ENCODE measurements at regions not wholly inside any gene's neighbourhood (a gene's known extent, or its start where the extent isn't known, plus 50 kb on each side); places are given as distances from the start of the nearest gene placed in this dataset.
"Not testable (repeated sequence)": the region's sequence is repeated elsewhere in the genome, so short reads cannot be mapped to it uniquely, and the experiment has no call there.

DNA sequence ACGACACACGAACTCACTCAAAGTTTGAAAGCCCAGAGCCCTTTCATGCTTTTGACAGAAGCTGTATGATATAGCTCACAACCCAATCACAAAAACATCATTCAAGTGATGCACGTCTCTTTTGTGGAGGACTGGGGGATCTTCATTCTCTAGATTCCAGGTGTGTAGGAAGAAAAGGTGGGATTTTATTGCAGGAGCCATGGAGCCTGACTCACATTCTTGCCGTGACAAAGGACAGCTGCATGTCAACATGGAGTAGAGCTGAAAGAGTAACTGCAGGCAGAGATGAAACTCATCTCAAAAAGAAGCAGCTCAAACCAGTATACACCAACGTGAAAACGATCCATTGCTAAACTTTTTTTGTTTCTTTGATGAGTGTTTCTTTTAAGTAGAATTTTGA, 50.9 kb upstream of the PDE1A start:
- no peak for DNase-seq

- DNase-seq: no peak
Observed at GRCh38 chr2:182481676-182482075, 54.8 kb upstream of the PDE1A start.

GRCh38 chr2:182482511-182482910, 55.7 kb upstream of the PDE1A start:
- DNase-seq: no peak

DNA sequence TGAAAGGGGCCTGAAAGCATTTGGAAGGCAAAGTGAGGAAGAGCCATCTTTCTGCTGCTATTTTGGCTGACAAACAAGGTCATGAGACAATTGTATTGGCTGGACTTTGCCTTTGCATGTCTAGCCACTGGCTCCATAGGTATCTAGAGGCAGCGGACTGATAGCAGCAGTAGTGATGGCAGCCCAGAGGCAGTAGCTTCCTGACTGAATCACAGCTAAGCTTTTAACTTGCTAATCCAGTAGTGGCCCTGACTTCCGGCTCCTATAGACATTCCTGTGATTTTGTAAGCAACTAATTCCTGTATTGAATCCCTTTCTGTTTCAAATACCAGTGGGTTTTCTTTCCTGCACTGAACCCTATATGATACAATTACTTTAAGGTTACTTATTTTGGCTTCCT, 69.8 kb upstream of the PDE1A start:
- no peak for DNase-seq

- DNase-seq: no peak
Observed at GRCh38 chr2:182499706-182500470, 73.1 kb upstream of the PDE1A start.

DNA sequence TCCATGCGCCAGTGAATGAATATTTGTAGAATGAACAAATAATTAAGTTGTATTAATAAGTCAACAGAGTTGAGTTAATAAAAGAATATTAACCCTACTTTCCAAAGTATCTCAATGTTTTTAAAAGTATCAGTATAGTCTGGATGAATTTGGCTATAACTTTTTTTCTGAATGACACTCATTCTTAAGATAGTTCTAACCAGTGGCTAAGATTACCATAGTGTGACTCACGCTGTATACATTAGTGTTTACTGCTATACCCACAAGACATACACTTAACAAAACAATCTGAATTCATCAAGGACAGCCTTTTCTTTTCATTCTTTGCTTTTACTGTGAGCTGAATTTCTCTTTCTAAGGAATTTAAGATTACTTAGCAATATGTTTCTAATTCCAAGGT, 77.0 kb upstream of the PDE1A start:
- DNase-seq: no peak

DNA sequence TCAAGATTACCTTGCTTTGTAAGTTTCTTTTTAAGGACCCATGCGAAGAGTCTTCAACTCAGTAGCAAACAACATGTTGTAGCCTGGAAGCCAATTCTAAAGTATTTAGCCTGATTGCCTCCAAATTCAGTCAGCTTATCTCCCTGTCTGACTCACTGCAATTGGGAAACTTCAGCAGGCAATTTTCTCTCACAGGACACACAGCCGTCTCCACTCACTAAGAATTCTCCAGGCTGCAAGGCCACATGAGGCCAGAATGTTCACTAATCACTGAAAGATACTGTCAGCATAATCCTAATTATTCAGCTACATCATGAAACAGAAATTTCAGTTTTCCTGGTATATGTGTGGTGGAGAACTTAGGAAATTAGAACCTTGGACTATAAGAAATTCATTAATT, 78.1 kb upstream of the PDE1A start:
- DNase-seq: no peak

GRCh38 chr2:182506606-182507005, 79.8 kb upstream of the PDE1A start:
- no peak for DNase-seq

DNA sequence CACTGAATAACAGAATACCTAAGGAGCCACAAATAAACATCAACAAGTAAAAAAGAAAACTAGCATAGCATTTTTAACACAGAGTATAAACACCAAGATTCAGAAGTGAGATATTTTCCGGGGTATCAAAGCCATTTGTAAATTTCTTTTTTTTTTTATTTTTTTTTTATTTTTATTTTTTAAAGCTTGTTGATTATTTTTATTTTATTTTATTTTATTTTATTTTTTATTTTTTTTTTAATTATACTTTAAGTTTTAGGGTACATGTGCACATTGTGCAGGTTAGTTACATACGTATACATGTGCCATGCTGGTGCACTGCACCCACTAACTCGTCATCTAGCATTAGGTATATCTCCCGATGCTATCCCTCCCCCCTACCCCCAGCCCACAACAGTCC, 81.7 kb upstream of the PDE1A start:
- not testable (repeated sequence) for DNase-seq

- DNase-seq: no peak
Observed at GRCh38 chr2:182509216-182509615, 82.4 kb upstream of the PDE1A start.

GRCh38 chr2:182521453-182522404, 94.9 kb upstream of the PDE1A start:
- no peak for DNase-seq

GRCh38 chr2:182522405-182522896, 95.6 kb upstream of the PDE1A start:
- DNase-seq: no peak

DNA sequence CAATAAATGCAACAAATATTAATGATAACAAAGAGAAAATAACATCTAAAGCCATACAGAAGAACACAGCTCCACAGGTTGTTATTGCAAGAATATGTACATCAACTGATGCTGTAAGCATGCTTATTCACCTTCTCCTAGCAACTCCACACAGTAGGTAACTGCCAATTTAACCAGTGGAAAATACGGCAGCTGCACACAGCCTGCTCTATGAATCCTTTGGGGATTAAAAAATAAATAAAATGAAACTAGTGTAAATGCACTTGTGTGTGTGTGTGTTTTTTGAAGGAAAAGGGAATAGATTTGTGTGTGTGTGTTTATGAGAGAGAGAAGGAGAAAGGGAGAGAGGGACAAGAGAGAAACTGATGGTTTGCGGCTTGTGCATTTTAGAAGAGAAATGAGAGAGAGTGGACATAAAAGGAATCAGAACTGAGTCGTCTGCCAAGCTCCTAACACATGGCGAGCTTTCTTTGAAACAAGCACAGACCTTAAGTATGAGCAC, 96.2 kb upstream of the PDE1A start:
- DNase-seq: no peak

DNA sequence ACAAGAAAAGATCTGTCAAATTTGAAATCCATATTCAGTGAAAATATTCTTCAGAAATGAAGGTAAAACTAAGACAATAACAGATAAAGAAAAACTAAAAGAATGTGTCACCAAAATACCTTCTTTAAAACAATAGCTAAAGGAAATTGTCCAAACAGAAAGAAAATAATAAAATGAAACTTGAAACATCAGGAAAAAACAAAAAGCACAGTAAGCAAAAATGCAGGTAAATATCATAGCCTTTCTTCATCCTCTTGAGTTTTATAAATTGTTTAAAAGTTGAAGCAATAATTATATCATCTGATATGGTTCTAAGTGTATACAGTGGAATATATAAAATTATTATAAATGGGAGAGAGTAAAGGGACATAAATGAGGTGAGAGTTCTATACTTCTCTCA, 103.8 kb upstream of the PDE1A start:
- DNase-seq: no peak

DNA sequence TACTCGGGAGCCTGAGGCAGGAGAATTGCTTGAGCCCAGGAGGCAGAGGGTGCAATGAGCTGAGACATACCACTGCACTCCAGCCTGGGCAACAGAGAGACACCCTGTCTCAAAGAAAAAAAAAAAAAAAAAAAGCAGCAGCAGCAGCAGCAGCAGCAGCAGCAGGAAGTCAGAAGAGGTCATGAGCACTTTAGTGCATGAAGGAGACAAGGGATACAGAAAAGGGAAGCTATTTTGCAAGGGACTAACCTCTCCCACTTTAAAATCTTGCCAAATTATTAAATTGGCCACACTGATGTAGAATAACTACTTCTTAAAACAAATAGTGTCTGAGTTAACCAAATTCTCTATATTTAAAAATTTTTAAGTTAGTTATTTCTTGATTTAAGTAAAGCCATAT, 113.4 kb upstream of the PDE1A start:
- no peak for DNase-seq

GRCh38 chr2:182541268-182541667, 114.4 kb upstream of the PDE1A start:
- DNase-seq: no peak

DNA sequence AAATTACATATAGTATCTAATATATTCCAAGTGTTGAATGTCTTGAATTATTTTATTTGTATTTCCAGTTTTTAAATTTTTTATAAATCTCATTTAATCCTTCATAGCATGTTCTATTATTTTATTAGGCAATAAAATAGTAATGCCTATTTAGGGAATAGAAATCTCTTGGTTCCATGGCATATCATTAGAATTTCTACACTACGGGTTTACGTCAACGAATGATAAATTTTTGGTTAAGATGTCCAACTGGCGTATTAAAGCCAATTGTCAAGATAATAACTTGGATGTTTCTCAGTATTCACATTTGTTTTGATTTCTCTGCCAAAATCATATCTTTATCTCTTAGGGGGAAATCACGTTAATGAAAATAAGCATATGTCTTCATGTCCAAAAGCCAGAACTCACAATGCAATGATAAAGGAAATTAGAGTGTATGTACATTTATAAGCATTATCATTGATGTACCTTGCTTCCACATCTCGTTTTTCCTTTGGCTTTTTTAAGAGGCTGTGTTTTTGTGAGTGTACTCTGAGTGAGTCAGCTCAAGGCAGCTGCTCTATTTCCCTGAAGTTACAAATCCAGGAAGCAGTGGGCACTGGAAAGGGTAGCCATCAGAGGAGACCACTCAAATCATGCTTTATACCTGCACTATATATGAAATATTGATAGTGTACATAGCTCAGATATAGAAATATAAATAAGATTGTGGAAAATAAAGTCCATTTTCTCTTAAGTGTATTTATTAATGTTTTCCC, 115.8 kb upstream of the PDE1A start:
- DNase-seq: no peak

- DNase-seq: no peak
Observed at GRCh38 chr2:182543741-182544525, 117.1 kb upstream of the PDE1A start.

GRCh38 chr2:182545420-182546167, 118.8 kb upstream of the PDE1A start:
- no peak for DNase-seq

- no peak for DNase-seq
Observed at GRCh38 chr2:182548031-182548950, 121.5 kb upstream of the PDE1A start.

Measured in SW 1271 (cell line).